ENCODE measurements at regions not wholly inside any gene's neighbourhood (a gene's known extent, or its start where the extent isn't known, plus 50 kb on each side); places are given as distances from the start of the nearest gene placed in this dataset.

DNA sequence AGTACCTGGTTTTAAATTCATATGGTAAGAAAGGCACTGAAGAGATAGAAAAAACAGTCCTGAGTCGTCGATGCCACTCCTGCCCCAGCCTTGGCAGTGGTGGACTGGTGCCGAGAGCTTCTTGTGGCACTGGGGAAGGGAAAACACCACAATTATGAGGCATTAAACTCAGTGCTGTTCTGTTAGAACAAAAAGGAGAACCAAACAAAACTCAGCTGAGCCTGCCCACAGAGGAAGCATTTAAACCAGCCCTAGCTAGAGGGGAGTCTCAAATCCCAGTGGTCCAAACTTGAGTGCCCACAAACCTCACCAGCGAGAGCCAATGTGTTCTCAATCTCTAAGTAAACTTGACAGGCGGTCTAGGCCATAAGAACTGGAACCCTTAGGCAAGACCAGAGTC, 1254.5 kb upstream of the FAM98A start:
- TF ChIP-seq CTCF (IDR thresholded peaks at IDR 0.05) (no peak), POLR2A (IDR thresholded peaks at IDR 0.05) (no peak)

Data from tibial nerve (tissue), 3 donors.